ENCODE measurements at regions not wholly inside any gene's neighbourhood (a gene's known extent, or its start where the extent isn't known, plus 50 kb on each side); places are given as distances from the start of the nearest gene placed in this dataset.
A peak's percentile ranks its signal among the peaks of the same experiment; 100 is the strongest.
"Not testable (repeated sequence)": the region's sequence is repeated elsewhere in the genome, so short reads cannot be mapped to it uniquely, and the experiment has no call there.

GRCh38 chr2:36035137-36035536 is 320.4 kb upstream of the CRIM1 start:
- no peak for DNase-seq

- DNase-seq: no peak
These were observed 323.5 kb upstream of the CRIM1 start for GRCh38 chr2:36032046-36032445.

GRCh38 chr2:36031471-36031870 is 324.1 kb upstream of the CRIM1 start:
- DNase-seq: no peak

- DNase-seq: peak; percentile 11
These were observed 328.0 kb upstream of the CRIM1 start for GRCh38 chr2:36027616-36028015.

- DNase-seq: peak; percentile 17
These were observed 342.5 kb upstream of the CRIM1 start for GRCh38 chr2:36013064-36013463.

GRCh38 chr2:36006444-36006843 is 349.1 kb upstream of the CRIM1 start:
- no peak for DNase-seq

GRCh38 chr2:36002941-36003340 is 352.6 kb upstream of the CRIM1 start:
- DNase-seq: no peak

- DNase-seq: no peak
These were observed 358.1 kb upstream of the CRIM1 start for GRCh38 chr2:35997488-35997887.

- DNase-seq: peak; percentile 23
These were observed 366.1 kb upstream of the CRIM1 start for GRCh38 chr2:35989503-35989902.

GRCh38 chr2:35989040-35989439 is 366.5 kb upstream of the CRIM1 start:
- DNase-seq: peak; percentile 22

- DNase-seq: no peak
These were observed 368.7 kb upstream of the CRIM1 start for GRCh38 chr2:35986871-35987270.

GRCh38 chr2:35978218-35978617 is 377.4 kb upstream of the CRIM1 start:
- DNase-seq: no peak

- DNase-seq: no peak
These were observed 379.0 kb upstream of the CRIM1 start for GRCh38 chr2:35976611-35977010.

- DNase-seq: no peak
These were observed 381.8 kb upstream of the CRIM1 start for GRCh38 chr2:35973737-35974132.

- DNase-seq: peak; percentile 30
These were observed 382.3 kb upstream of the CRIM1 start for GRCh38 chr2:35973132-35973736.

GRCh38 chr2:35963824-35964223 is 391.8 kb upstream of the CRIM1 start:
- DNase-seq: peak; percentile 17

- peak; percentile 21 for DNase-seq
These were observed 392.2 kb upstream of the CRIM1 start for GRCh38 chr2:35963357-35963756.

- DNase-seq: no peak
These were observed 392.9 kb upstream of the CRIM1 start for GRCh38 chr2:35962585-35963146.

GRCh38 chr2:35960596-35960995 is 395.0 kb upstream of the CRIM1 start:
- no peak for DNase-seq

- not testable (repeated sequence) for DNase-seq
These were observed 398.5 kb upstream of the CRIM1 start for GRCh38 chr2:35957053-35957452.

- no peak for DNase-seq
These were observed 409.1 kb upstream of the CRIM1 start for GRCh38 chr2:35946478-35946877.

- DNase-seq: no peak
These were observed 416.7 kb upstream of the CRIM1 start for GRCh38 chr2:35938838-35939237.

GRCh38 chr2:35933031-35933430 is 422.5 kb upstream of the CRIM1 start:
- DNase-seq: no peak

- peak; percentile 53 for DNase-seq
These were observed 423.2 kb upstream of the CRIM1 start for GRCh38 chr2:35932276-35932963.

- DNase-seq: no peak
These were observed 424.0 kb upstream of the CRIM1 start for GRCh38 chr2:35931626-35932025.

Measured in retina (tissue), 1 donor.